H1 (cell line): ENCODE measurements at regions not wholly inside any gene's neighbourhood (a gene's known extent, or its start where the extent isn't known, plus 50 kb on each side); places are given as distances from the start of the nearest gene placed in this dataset.

Experiments
- CTCF ChIA-PET: fragments of 300-600 bp; sonication (Branson Sonifier 250); formaldehyde crosslinking; loops from one replicate; lab custom pipeline; 2021; ENCODE audit not compliant: partially characterized antibody; lab: Charles Lee
- POLR2A ChIA-PET: fragments of 300-600 bp; sonication (Branson Sonifier 250); formaldehyde crosslinking; loops from one replicate; lab custom pipeline; 2021; ENCODE audit warnings: inconsistent platforms; ENCODE audit not compliant: partially characterized antibody; lab: Charles Lee
- DNase-seq, 2 experiments: peaks; one replicate each; pipeline versions ENCODE4 v3.0.0 to v3.0.0-alpha.2; 2010 to 2022; ENCODE audit warnings: low spot score in 2 of 2, low read depth in 1 of 2, mixed read lengths in 1 of 2
- FAIRE-seq: peaks from 2 replicates; lab custom pipeline; 2011; peaks lifted over from hg19 to GRCh38; lab: Jason Lieb, UNC
- H2AFZ ChIP-seq: 2 replicates; pipeline ENCODE4 v1.8.1; 2012; ENCODE audit warnings: low read length, inconsistent platforms
- H2AK5ac ChIP-seq: 2 replicates; pipeline ENCODE4 v1.6.1; 2013; ENCODE audit warnings: low read depth, low read length
- H2BK120ac ChIP-seq: replicated peaks from 2 replicates; pipeline ENCODE3; 2013; ENCODE audit warnings: low read depth, low read length, inconsistent platforms
- H2BK12ac ChIP-seq: 2 replicates; pipeline ENCODE4 v1.6.1; 2013; ENCODE audit warnings: low read depth, low read length
- H2BK15ac ChIP-seq: 2 replicates; pipeline ENCODE4 v1.6.1; 2013; ENCODE audit warnings: low read length
- H2BK20ac ChIP-seq: 2 replicates; pipeline ENCODE4 v1.6.1; 2013; ENCODE audit warnings: low read length
- H2BK5ac ChIP-seq: 2 replicates; pipeline ENCODE4 v1.6.1; 2013; ENCODE audit warnings: low read depth, low read length
- H3K14ac ChIP-seq: 2 replicates; pipeline ENCODE4 v1.6.1; 2013; ENCODE audit warnings: inconsistent platforms; ENCODE audit not compliant: insufficient read length
- H3K18ac ChIP-seq: 2 replicates; pipeline ENCODE4 v1.6.1; 2013; ENCODE audit warnings: low read length; ENCODE audit errors: extremely low read depth
- H3K23ac ChIP-seq: 2 replicates; pipeline ENCODE4 v1.6.1; 2013; ENCODE audit warnings: inconsistent platforms; ENCODE audit not compliant: insufficient read length
- H3K23me2 ChIP-seq: 2 replicates; pipeline ENCODE4 v1.6.1; 2013; ENCODE audit warnings: low read depth, low read length
- H3K27ac ChIP-seq: 2 replicates; pipeline ENCODE4 v1.6.1; 2011; ENCODE audit warnings: low read depth, low read length, inconsistent platforms
- H3K27me3 ChIP-seq, 4 experiments: replicated peaks in 1 of 4; 1 replicate in 1 of 4; 2 replicates in 3 of 4; pipeline versions ENCODE4 v1.6.1 to v1.8.1; 2011 to 2013; ENCODE audit warnings: low read length in 3 of 4, mild to moderate bottlenecking in 3 of 4, inconsistent platforms in 2 of 4, mixed read lengths in 2 of 4, moderate library complexity in 1 of 4; ENCODE audit not compliant: control insufficient read depth in 3 of 4, insufficient read depth in 3 of 4; ENCODE audit errors: extremely low read depth in 1 of 4
- H3K36me3 ChIP-seq, 4 experiments: 2 replicates each; pipeline versions ENCODE4 v1.6.1 to v1.8.1; 2011 to 2013; ENCODE audit warnings: mild to moderate bottlenecking in 4 of 4, low read length in 3 of 4, moderate library complexity in 2 of 4, control low read depth in 1 of 4, inconsistent platforms in 1 of 4; ENCODE audit not compliant: insufficient read depth in 4 of 4, control insufficient read depth in 2 of 4
- H3K4ac ChIP-seq: replicated peaks from 2 replicates; pipeline ENCODE3; 2013; ENCODE audit warnings: low read length, low read depth, mixed read lengths, inconsistent platforms; ENCODE audit not compliant: insufficient read length
- H3K4me1 ChIP-seq, 4 experiments: replicated peaks in 1 of 4; 1 replicate in 1 of 4; 2 replicates in 3 of 4; pipeline versions ENCODE4 v1.6.1 to v1.8.1; 2011 to 2013; ENCODE audit warnings: low read length in 3 of 4, inconsistent platforms in 2 of 4, mixed read lengths in 1 of 4; ENCODE audit not compliant: insufficient read depth in 4 of 4, control insufficient read depth in 3 of 4
- H3K4me2 ChIP-seq, 2 experiments: 2 replicates each; pipeline versions ENCODE4 v1.6.1 to v1.8.1; 2011 to 2013; ENCODE audit warnings: low read depth in 2 of 2, low read length in 2 of 2, control low read depth in 1 of 2, inconsistent platforms in 1 of 2, mild to moderate bottlenecking in 1 of 2; ENCODE audit not compliant: insufficient read depth in 1 of 2
- H3K4me3 ChIP-seq, 4 experiments: fragments of 200-600, 300-600 bp in 1 of 4; sonication (generic), shearing (Covaris generic), sonication (Bioruptor Twin) in 1 of 4; 2 replicates each; pipeline versions ENCODE4 v1.5.1 to v1.8.1; 2011 to 2016; ENCODE audit warnings: low read length in 4 of 4, low read depth in 3 of 4, control low read depth in 2 of 4, inconsistent platforms in 2 of 4, mild to moderate bottlenecking in 2 of 4, mixed read lengths in 1 of 4, moderate library complexity in 1 of 4; ENCODE audit not compliant: insufficient read depth in 2 of 4; ENCODE audit errors: extremely low read depth in 1 of 4
- H3K56ac ChIP-seq: replicated peaks from 2 replicates; pipeline ENCODE3; 2013; ENCODE audit warnings: low read depth, mild to moderate bottlenecking, mixed read lengths, low read length, inconsistent platforms; ENCODE audit not compliant: insufficient read length
- H3K79me1 ChIP-seq: 2 replicates; pipeline ENCODE4 v1.6.1; 2013; ENCODE audit warnings: low read depth, low read length, control low read depth
- H3K79me2 ChIP-seq, 2 experiments: 2 replicates each; pipeline versions ENCODE4 v1.6.1 to v1.8.1; 2012 to 2013; ENCODE audit warnings: low read length in 2 of 2, mild to moderate bottlenecking in 2 of 2, inconsistent platforms in 1 of 2; ENCODE audit not compliant: insufficient read depth in 2 of 2, control insufficient read depth in 1 of 2
- H3K9ac ChIP-seq, 4 experiments: replicated peaks in 1 of 4; 1 replicate in 1 of 4; 2 replicates in 3 of 4; pipeline versions ENCODE4 v1.6.1 to v1.8.1; 2011 to 2013; ENCODE audit warnings: low read depth in 3 of 4, low read length in 3 of 4, control low read depth in 2 of 4, mild to moderate bottlenecking in 2 of 4, moderate library complexity in 2 of 4, inconsistent platforms in 1 of 4; ENCODE audit errors: extremely low read depth in 1 of 4
- H3K9me3 ChIP-seq, 2 experiments: 2 replicates each; pipeline versions ENCODE4 v1.6.1 to v1.8.1; 2012 to 2013; ENCODE audit warnings: mild to moderate bottlenecking in 2 of 2, moderate library complexity in 2 of 2, control low read depth in 1 of 2, inconsistent platforms in 1 of 2, low read depth in 1 of 2, low read length in 1 of 2, mixed read lengths in 1 of 2; ENCODE audit not compliant: insufficient read depth in 2 of 2
- H4K20me1 ChIP-seq, 2 experiments: replicated peaks in 1 of 2; 2 replicates each; pipeline versions ENCODE3 to v1.8.1; 2011 to 2013; ENCODE audit warnings: inconsistent platforms in 2 of 2, low read length in 2 of 2, mild to moderate bottlenecking in 1 of 2; ENCODE audit not compliant: insufficient read depth in 2 of 2, control insufficient read depth in 1 of 2
- H4K5ac ChIP-seq: 2 replicates; pipeline ENCODE4 v1.6.1; 2013; ENCODE audit warnings: low read length, low read depth, mixed read lengths, inconsistent platforms; ENCODE audit not compliant: insufficient read length
- H4K8ac ChIP-seq: 2 replicates; pipeline ENCODE4 v1.8.0; 2013; ENCODE audit warnings: mild to moderate bottlenecking, moderate library complexity, low read length, inconsistent platforms; ENCODE audit not compliant: insufficient read depth; ENCODE audit errors: extremely low read depth
- H4K91ac ChIP-seq: replicated peaks from 2 replicates; pipeline ENCODE3; 2013; ENCODE audit warnings: low read length, mixed read lengths, inconsistent platforms; ENCODE audit not compliant: insufficient read length
- EGR1 ChIP-seq: IDR thresholded peaks from 2 replicates; pipeline ENCODE4 v1.6.1; 2011; ENCODE audit warnings: low read depth, low read length, borderline replicate concordance
- TBP ChIP-seq: IDR thresholded peaks from 2 replicates; pipeline ENCODE4 v1.6.1; 2011; ENCODE audit warnings: low read depth, low read length, improper control_type of control experiment
- WGBS, 2 experiments: shearing (Covaris generic) in 1 of 2; methylation state at CpG; one replicate each; pipeline versions ENCODE4 v1.1.6 to v1.1.7; 2013 to 2015; ENCODE audit warnings: low lambda C conversion rate in 2 of 2, mixed read lengths in 2 of 2, inconsistent platforms in 1 of 2, low coverage in 1 of 2, missing lambda C conversion rate in 1 of 2; ENCODE audit not compliant: insufficient replicate concordance in 2 of 2, insufficient coverage in 1 of 2, insufficient read length in 1 of 2; ENCODE audit errors: extremely low coverage in 1 of 2, missing lambda C conversion rate in 1 of 2; 5-methylcytosine and 5-hydroxymethylcytosine counted together

DNA sequence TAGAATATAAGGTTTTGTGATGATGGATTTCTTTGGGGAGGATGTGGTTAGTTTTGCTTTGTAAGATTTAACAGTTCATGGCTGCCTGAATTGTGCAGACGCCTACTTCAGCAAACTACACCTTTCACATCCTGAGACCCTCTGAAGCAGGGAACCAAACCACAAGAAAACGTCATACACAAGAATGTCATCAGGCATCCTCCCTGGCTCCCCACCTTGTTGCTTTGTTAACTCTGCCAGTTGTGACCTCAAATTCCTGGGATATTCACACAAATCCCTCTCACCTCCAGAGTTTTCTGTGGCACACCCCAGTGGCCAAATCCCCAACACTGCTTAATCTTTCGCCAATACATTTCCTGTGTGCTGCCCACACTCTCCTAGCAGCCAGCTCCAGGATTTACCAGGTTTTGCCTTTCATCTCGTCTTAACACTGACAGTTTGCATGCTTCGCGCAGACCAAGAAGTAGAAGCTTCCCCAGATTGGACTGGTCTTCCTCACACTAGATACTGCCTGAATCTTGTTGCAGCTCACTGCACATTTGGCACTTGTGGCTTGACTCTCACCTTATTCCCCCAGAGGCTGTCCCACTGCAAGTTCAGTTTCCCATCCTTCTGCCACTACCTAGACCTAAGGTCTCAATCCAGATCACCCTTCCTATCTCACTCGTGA, 51.1 kb upstream of the CTTNBP2NL start:
- Histone ChIP-seq H3K27me3 (no peaks in the 10 kb centered on the region), H3K9ac (no peak overlapping the region), H2AFZ (peak overlapping the region; percentile 89; the same call in 1 of the 2 replicates), H3K36me3 (no peaks in the 10 kb centered on the region), H2BK5ac (no peak overlapping the region), H3K23me2 (no peaks in the 10 kb centered on the region), H4K5ac (no peak overlapping the region), H2BK15ac (no peak overlapping the region), H4K20me1 (no peaks in the 10 kb centered on the region), H3K4me2 (no peak overlapping the region), H3K14ac (no peak overlapping the region), H3K4me3 (no peak overlapping the region), H3K9me3 (no peaks in the 10 kb centered on the region), H3K79me1 (no peaks in the 10 kb centered on the region), H3K18ac (no peak overlapping the region), H3K23ac (no peak overlapping the region), H3K27ac (no peak overlapping the region), H3K79me2 (no peaks in the 10 kb centered on the region), H2AK5ac (no peak overlapping the region), H3K56ac (no peak overlapping the region), H2BK12ac (no peak overlapping the region), H3K4me1 (no peaks in the 10 kb centered on the region), H3K4ac (no peak overlapping the region), H4K8ac (no peak overlapping the region), H2BK120ac (no peak overlapping the region), H2BK20ac (no peak overlapping the region), H4K91ac (no peak overlapping the region)
- POLR2A ChIA-PET, result no interaction called here
- no peak for FAIRE-seq
- CTCF ChIA-PET, result interaction anchor here (0.7 to 6.3 kb wide), 4 partner anchors 9 to 301 kb away, joined by 3 to 34 read pairs (median 5); no protein-coding TSS in a partner anchor
- TF ChIP-seq TBP (no peak), EGR1 (0 out of 2 replicates have a peak, but pooled peaks have one; percentile 18)
- WGBS, 2 experiments, result 77% methylated on average over 7 of the region's 7 CpGs; no CpG with 5 or more reads in 1 of the 2 experiments
- no peak for DNase-seq
